Mesendoderm (in vitro differentiated cells): ENCODE measurements at regions not wholly inside any gene's neighbourhood (a gene's known extent, or its start where the extent isn't known, plus 50 kb on each side); places are given as distances from the start of the nearest gene placed in this dataset.

ENCODE experiments used
- DNase-seq: peaks from one replicate; pipeline ENCODE4 v3.0.0; 2013
- H2AK5ac ChIP-seq: 2 replicates; pipeline ENCODE4 v1.6.1; 2013; ENCODE audit warnings: low read length, inconsistent platforms
- H2BK120ac ChIP-seq: 2 replicates; pipeline ENCODE4 v1.6.1; 2013; ENCODE audit warnings: low read depth, mild to moderate bottlenecking, low read length, moderate library complexity, mixed read lengths
- H2BK15ac ChIP-seq: replicated peaks from 2 replicates; pipeline ENCODE4 v1.6.1; 2013; ENCODE audit warnings: low read depth, mild to moderate bottlenecking, moderate library complexity
- H2BK5ac ChIP-seq: 2 replicates; pipeline ENCODE4 v1.6.1; 2013; ENCODE audit warnings: low read length, inconsistent platforms
- H3K18ac ChIP-seq: 2 replicates; pipeline ENCODE4 v1.6.1; 2013; ENCODE audit warnings: mild to moderate bottlenecking, low read length, mixed read lengths
- H3K23ac ChIP-seq: one replicate; pipeline ENCODE4 v1.6.1; 2013; ENCODE audit warnings: low read length
- H3K27ac ChIP-seq: 2 replicates; pipeline ENCODE4 v1.5.1; 2013; ENCODE audit warnings: low read depth, mild to moderate bottlenecking, inconsistent platforms, low read length, moderate library complexity
- H3K27me3 ChIP-seq: 2 replicates; pipeline ENCODE4 v1.6.1; 2013; ENCODE audit warnings: low read length, control low read depth, mild to moderate bottlenecking, inconsistent platforms; ENCODE audit not compliant: insufficient read depth, poor library complexity
- H3K36me3 ChIP-seq: 2 replicates; pipeline ENCODE4 v1.6.1; 2013; ENCODE audit warnings: low read length, inconsistent platforms; ENCODE audit not compliant: control insufficient read depth, insufficient read depth
- H3K4ac ChIP-seq: one replicate; pipeline ENCODE4 v1.6.1; 2013; ENCODE audit warnings: low read depth, mild to moderate bottlenecking, low read length, moderate library complexity
- H3K4me1 ChIP-seq: 2 replicates; pipeline ENCODE4 v1.6.1; 2013; ENCODE audit warnings: low read depth, low read length, inconsistent platforms; ENCODE audit not compliant: control insufficient read depth
- H3K4me2 ChIP-seq: 2 replicates; pipeline ENCODE4 v1.6.1; 2013; ENCODE audit warnings: low read length
- H3K4me3 ChIP-seq: 2 replicates; pipeline ENCODE4 v1.5.1; 2013; ENCODE audit warnings: mild to moderate bottlenecking, low read length
- H3K56ac ChIP-seq: one replicate; pipeline ENCODE4 v1.6.1; 2013; ENCODE audit warnings: low read length
- H3K79me1 ChIP-seq: 2 replicates; pipeline ENCODE4 v1.6.1; 2013; ENCODE audit warnings: low read length, inconsistent platforms
- H3K79me2 ChIP-seq: 2 replicates; pipeline ENCODE4 v1.6.1; 2013; ENCODE audit warnings: mild to moderate bottlenecking, low read length; ENCODE audit not compliant: control insufficient read depth, insufficient read depth
- H3K9ac ChIP-seq: 2 replicates; pipeline ENCODE4 v1.6.1; 2013; ENCODE audit warnings: low read length, inconsistent platforms
- H4K5ac ChIP-seq: one replicate; pipeline ENCODE4 v1.6.1; 2013; ENCODE audit warnings: low read length
- H4K8ac ChIP-seq: one replicate; pipeline ENCODE4 v1.6.1; 2013; ENCODE audit warnings: low read depth, mild to moderate bottlenecking, control low read depth, low read length, moderate library complexity
- WGBS: extraction: QIAGEN DNeasy Blood & Tissue Kit; methylation state at CpG from one replicate; pipeline ENCODE4 v1.1.7; 2013; ENCODE audit warnings: low lambda C conversion rate, missing lambda C conversion rate; ENCODE audit not compliant: insufficient coverage; ENCODE audit errors: extremely low coverage; 5-methylcytosine and 5-hydroxymethylcytosine counted together

DNA sequence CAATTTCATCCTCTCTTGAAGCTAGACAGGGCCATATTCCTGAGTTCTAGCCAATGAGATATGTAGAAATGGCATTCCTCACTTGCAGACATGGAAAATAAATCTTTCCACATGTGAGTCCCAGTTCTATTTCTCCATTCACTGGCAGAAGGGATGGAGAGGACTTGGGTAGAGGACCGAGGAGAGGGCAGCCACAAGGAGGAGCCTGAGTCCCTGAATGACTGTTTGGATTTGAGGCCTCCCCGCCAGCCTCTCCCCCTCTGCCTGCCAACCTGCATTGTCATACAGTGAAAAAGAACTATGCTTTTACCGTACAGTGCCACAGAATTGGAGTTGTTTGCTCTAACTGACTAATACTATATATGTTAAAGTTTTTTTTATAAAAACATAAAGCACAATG, 583.0 kb upstream of the WWC1 start:
- Histone ChIP-seq H3K4me1 (no peaks in the 10 kb centered on the region), H3K4me2 (no peak overlapping the region), H3K56ac (no peak overlapping the region), H3K36me3 (no peaks in the 10 kb centered on the region), H3K79me1 (no peaks in the 10 kb centered on the region), H2BK5ac (no peak overlapping the region), H4K8ac (no peak overlapping the region), H3K23ac (no peak overlapping the region), H3K9ac (no peak overlapping the region), H3K18ac (no peak overlapping the region), H2AK5ac (no peak overlapping the region), H3K4ac (no peak overlapping the region), H4K5ac (no peak overlapping the region), H3K4me3 (no peak overlapping the region), H2BK15ac (no peak overlapping the region), H3K79me2 (no peaks in the 10 kb centered on the region), H2BK120ac (no peak overlapping the region), H3K27ac (no peak overlapping the region), H3K27me3 (no peaks in the 10 kb centered on the region)
- DNase-seq, result peak; percentile 46
- no CpG with 5 or more reads among the region's 3 CpGs for WGBS

DNA sequence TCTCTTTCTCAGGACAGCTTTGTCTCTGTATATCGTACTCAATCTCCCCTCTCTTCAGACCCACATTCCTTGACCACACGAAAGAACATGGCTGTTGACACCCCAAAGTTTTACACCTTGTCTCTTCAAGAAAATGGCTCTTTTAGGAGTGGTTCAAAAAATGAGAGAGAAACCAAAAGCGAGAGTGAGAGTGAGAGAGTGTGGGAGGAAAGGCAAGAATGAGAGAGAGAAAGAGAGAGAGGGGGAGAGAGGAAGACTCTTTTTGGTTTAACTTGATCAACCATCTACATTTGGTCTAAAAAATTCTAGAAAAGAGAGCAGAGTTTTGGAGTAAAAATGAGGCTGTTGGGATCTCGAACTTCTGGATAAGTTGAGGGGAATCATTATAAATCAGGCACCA, 581.8 kb upstream of the WWC1 start:
- Histone ChIP-seq H3K27me3 (no peaks in the 10 kb centered on the region), H3K4me2 (no peak overlapping the region), H2AK5ac (no peak overlapping the region), H4K5ac (no peak overlapping the region), H3K18ac (no peak overlapping the region), H3K56ac (no peak overlapping the region), H3K36me3 (no peaks in the 10 kb centered on the region), H4K8ac (no peak overlapping the region), H3K4ac (no peak overlapping the region), H3K4me3 (no peak overlapping the region), H3K27ac (no peak overlapping the region), H3K79me2 (no peaks in the 10 kb centered on the region), H3K79me1 (no peaks in the 10 kb centered on the region), H3K23ac (no peak overlapping the region), H2BK15ac (no peak overlapping the region), H3K4me1 (no peaks in the 10 kb centered on the region), H2BK5ac (no peak overlapping the region), H2BK120ac (no peak overlapping the region), H3K9ac (no peak overlapping the region)
- no peak for DNase-seq
- no CpG with 5 or more reads among the region's 4 CpGs for WGBS

DNA sequence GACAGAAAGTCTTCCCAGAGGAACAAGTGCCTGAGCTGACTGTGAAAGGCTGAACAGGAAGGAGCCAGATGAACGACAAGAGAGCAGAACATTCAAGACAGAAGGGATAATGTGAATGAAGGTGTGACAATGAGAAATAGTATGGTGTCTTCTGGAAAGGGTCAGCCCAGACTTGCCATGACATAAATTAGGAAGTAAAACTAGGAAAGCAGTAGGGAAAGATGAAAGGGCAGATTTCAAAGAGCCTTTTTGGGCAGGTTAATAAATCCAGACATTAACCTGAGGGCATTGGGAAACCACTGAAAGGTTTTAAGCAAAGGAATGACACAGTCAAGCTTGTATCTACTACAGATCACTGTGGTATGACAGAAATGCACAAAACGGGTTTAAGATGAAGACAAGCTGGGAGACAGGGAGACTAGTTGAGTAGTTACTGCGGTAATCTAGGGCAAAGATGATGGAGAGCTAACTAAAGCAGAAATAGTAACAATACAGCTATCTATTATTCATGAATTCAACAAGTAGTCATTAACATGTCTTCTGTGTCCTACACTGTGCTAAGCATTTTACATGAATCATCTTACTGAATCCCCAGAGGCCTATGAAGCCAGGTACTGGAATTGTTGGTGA, 580.9 kb upstream of the WWC1 start:
- no peaks in the 10 kb centered on the region for H3K79me1 ChIP-seq
- H2BK5ac ChIP-seq, result no peak overlapping the region
- no peak overlapping the region for H2BK120ac ChIP-seq
- no peak overlapping the region for H3K56ac ChIP-seq
- no peak overlapping the region for H4K5ac ChIP-seq
- H3K4me3 ChIP-seq, result no peak overlapping the region
- H3K4ac ChIP-seq, result no peak overlapping the region
- H3K36me3 ChIP-seq, result no peaks in the 10 kb centered on the region
- H3K23ac ChIP-seq, result no peak overlapping the region
- no CpG with 5 or more reads among the region's 3 CpGs for WGBS
- no peaks in the 10 kb centered on the region for H3K4me1 ChIP-seq
- DNase-seq, result peak; percentile 47
- H3K18ac ChIP-seq, result no peak overlapping the region
- no peak overlapping the region for H4K8ac ChIP-seq
- H2BK15ac ChIP-seq, result no peak overlapping the region
- H3K4me2 ChIP-seq, result no peak overlapping the region
- no peak overlapping the region for H3K27ac ChIP-seq
- H2AK5ac ChIP-seq, result no peak overlapping the region
- no peaks in the 10 kb centered on the region for H3K27me3 ChIP-seq
- H3K79me2 ChIP-seq, result no peaks in the 10 kb centered on the region
- H3K9ac ChIP-seq, result no peak overlapping the region

DNA sequence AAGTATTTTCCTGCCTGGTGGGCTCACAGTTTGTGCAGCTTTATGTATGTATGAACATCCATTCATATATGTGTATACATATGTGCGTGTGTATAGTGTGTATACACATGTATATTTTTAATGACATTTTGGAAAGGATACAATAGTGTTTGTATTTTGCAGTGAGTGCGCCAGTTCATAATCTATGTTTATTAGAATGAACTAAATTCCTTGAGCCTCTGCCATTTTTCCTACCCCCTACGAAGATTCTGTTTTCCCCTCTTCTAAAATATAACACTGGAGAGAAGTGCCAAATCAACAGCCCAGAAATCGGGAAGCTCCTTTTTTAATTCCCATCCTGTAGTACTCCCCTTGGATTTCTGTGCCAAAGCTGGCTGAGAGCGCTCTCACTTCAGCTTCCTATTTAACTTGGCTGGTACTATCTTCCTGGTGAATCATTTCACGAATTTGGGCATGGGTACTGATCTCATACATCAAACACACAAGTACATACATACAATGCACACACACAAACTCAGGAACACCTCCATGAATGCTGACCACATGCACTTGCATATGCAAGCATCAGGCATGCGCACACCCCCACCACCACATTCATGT, 578.4 kb upstream of the WWC1 start:
- H4K8ac ChIP-seq, result no peak overlapping the region

DNA sequence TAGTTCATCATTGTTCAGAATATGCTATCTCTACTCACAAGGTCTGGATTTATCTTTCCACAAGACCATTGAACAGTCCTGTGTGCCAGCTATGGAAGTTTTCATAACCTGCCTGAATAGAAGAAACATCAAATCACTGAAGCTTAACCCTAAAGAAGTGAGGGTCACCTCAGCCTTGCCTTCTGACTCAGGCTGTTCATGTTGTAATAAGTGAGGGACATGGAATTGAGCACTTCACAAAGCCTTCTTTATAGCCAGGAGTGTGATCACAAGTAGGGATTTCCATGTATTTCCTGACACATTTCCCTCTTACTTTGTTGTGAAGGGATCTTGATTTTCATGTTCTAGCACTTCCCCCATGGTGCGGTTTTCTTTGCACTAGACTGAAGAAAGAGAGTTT, 577.5 kb upstream of the WWC1 start:
- no peak overlapping the region for H2AK5ac ChIP-seq
- no peak overlapping the region for H2BK120ac ChIP-seq
- no peaks in the 10 kb centered on the region for H3K36me3 ChIP-seq
- H3K4ac ChIP-seq, result no peak overlapping the region
- no peak overlapping the region for H3K4me2 ChIP-seq
- H3K4me1 ChIP-seq, result no peaks in the 10 kb centered on the region
- no peak overlapping the region for H3K18ac ChIP-seq
- H3K56ac ChIP-seq, result no peak overlapping the region
- no peak overlapping the region for H2BK5ac ChIP-seq
- no CpG with 5 or more reads among the region's 1 CpG for WGBS
- no peak overlapping the region for H3K9ac ChIP-seq
- H3K27me3 ChIP-seq, result no peaks in the 10 kb centered on the region
- no peak overlapping the region for H2BK15ac ChIP-seq
- H3K27ac ChIP-seq, result no peak overlapping the region
- H3K79me2 ChIP-seq, result no peaks in the 10 kb centered on the region
- DNase-seq, result no peak
- no peak overlapping the region for H3K4me3 ChIP-seq
- H4K5ac ChIP-seq, result no peak overlapping the region
- H4K8ac ChIP-seq, result no peak overlapping the region
- H3K79me1 ChIP-seq, result no peaks in the 10 kb centered on the region
- H3K23ac ChIP-seq, result no peak overlapping the region

More for the DNA sequence above, 578.4 kb upstream of the WWC1 start:
- H2AK5ac ChIP-seq, result no peak overlapping the region
- no peak overlapping the region for H3K18ac ChIP-seq
- H3K56ac ChIP-seq, result no peak overlapping the region
- no peaks in the 10 kb centered on the region for H3K79me2 ChIP-seq
- no peak for DNase-seq
- WGBS, result no CpG with 5 or more reads among the region's 7 CpGs
- no peak overlapping the region for H2BK15ac ChIP-seq
- H3K4me2 ChIP-seq, result no peak overlapping the region
- no peak overlapping the region for H3K4me3 ChIP-seq
- no peak overlapping the region for H2BK120ac ChIP-seq
- no peaks in the 10 kb centered on the region for H3K4me1 ChIP-seq
- no peaks in the 10 kb centered on the region for H3K36me3 ChIP-seq
- H3K9ac ChIP-seq, result no peak overlapping the region
- H4K5ac ChIP-seq, result no peak overlapping the region
- H3K79me1 ChIP-seq, result no peaks in the 10 kb centered on the region
- H3K27me3 ChIP-seq, result no peaks in the 10 kb centered on the region
- H3K27ac ChIP-seq, result no peak overlapping the region
- H2BK5ac ChIP-seq, result no peak overlapping the region
- no peak overlapping the region for H3K4ac ChIP-seq
- no peak overlapping the region for H3K23ac ChIP-seq
